Neural cell (in vitro differentiated cells): ENCODE measurements at regions not wholly inside any gene's neighbourhood (a gene's known extent, or its start where the extent isn't known, plus 50 kb on each side); places are given as distances from the start of the nearest gene placed in this dataset.

Experiments used
- CTCF ChIP-seq: fragments of 450-650 bp; IDR thresholded peaks from 2 replicates; pipeline ENCODE4 v1.5.1; 2014; ENCODE audit warnings: antibody characterized with exemption, mild to moderate bottlenecking, moderate library complexity; ENCODE audit not compliant: poor library complexity, severe bottlenecking
- EZH2 ChIP-seq: fragments of 200-600, 300-800 bp; shearing (Covaris generic), sonication (generic); IDR thresholded peaks from 2 replicates; pipeline ENCODE4 v1.6.1; 2014; ENCODE audit warnings: antibody characterized with exemption, low read length, borderline replicate concordance, mild to moderate bottlenecking; ENCODE audit not compliant: insufficient read depth, poor library complexity, severe bottlenecking
- POLR2AphosphoS5 ChIP-seq: IDR thresholded peaks from 2 replicates; pipeline ENCODE4 v1.6.1; 2012

GRCh38 chr3:164748626-164749025, 329.7 kb downstream of the SI start:
- TF ChIP-seq CTCF (no peak), EZH2 (no peak), POLR2AphosphoS5 (no peak)
